IMR-90 (cell line): ENCODE measurements at regions not wholly inside any gene's neighbourhood (a gene's known extent, or its start where the extent isn't known, plus 50 kb on each side); places are given as distances from the start of the nearest gene placed in this dataset.

Source experiments
- ATAC-seq: fragments of 200-7000 bp; cut with Tn5 transposase; 2 replicates; pipeline ENCODE4 v1.9.1; 2020; ENCODE audit warnings: low read depth, mild to moderate bottlenecking, moderate library complexity
- BruUV-seq: library from RNA; stranded (reverse); fragments of 400-500 nt; replicated peaks from 2 replicates; lab custom pipeline; 2021; lab: Mats Ljungman, UMichigan
- CTCF ChIA-PET: fragments of 300-600 bp; formaldehyde crosslinking; extraction: SDS; loops from one replicate; lab custom pipeline; 2021; ENCODE audit warnings: antibody characterized with exemption; lab: Yijun Ruan, JAX
- POLR2A ChIA-PET: fragments of 300-600 bp; sonication (Branson Sonifier 250); formaldehyde crosslinking; loops from one replicate; lab custom pipeline; 2022; ENCODE audit warnings: antibody characterized with exemption; ENCODE audit not compliant: unreplicated experiment; lab: Charles Lee
- DNase-seq: peaks from one replicate; pipeline ENCODE4 v3.0.0; 2013
- H2AFZ ChIP-seq: replicated peaks from 2 replicates; pipeline ENCODE3; 2013; ENCODE audit warnings: low read length, mild to moderate bottlenecking; ENCODE audit not compliant: poor library complexity
- H2AK5ac ChIP-seq: 2 replicates; pipeline ENCODE4 v1.6.1; 2013; ENCODE audit warnings: low read depth, low read length, inconsistent platforms
- H2AK9ac ChIP-seq: replicated peaks from 2 replicates; pipeline ENCODE3; 2013; ENCODE audit warnings: mild to moderate bottlenecking, low read depth, low read length, moderate library complexity; ENCODE audit not compliant: poor library complexity
- H2BK120ac ChIP-seq: 2 replicates; pipeline ENCODE4 v1.6.1; 2013; ENCODE audit warnings: low read depth, low read length, inconsistent platforms
- H2BK15ac ChIP-seq: 3 replicates; pipeline ENCODE4 v1.6.1; 2013; ENCODE audit warnings: low read depth, low read length, inconsistent platforms
- H2BK20ac ChIP-seq: 2 replicates; pipeline ENCODE4 v1.6.1; 2013; ENCODE audit warnings: low read depth, mild to moderate bottlenecking, inconsistent platforms, low read length, moderate library complexity
- H2BK5ac ChIP-seq: 2 replicates; pipeline ENCODE4 v1.6.1; 2013; ENCODE audit warnings: mild to moderate bottlenecking, low read depth, low read length, inconsistent platforms; ENCODE audit not compliant: poor library complexity, severe bottlenecking
- H3K14ac ChIP-seq: replicated peaks from 2 replicates; pipeline ENCODE4 v1.6.1; 2013; ENCODE audit warnings: low read depth, low read length, inconsistent platforms
- H3K18ac ChIP-seq: 2 replicates; pipeline ENCODE4 v1.6.1; 2013; ENCODE audit warnings: low read depth, low read length, control low read depth
- H3K23ac ChIP-seq: 2 replicates; pipeline ENCODE4 v1.6.1; 2013; ENCODE audit warnings: low read depth, low read length, inconsistent platforms
- H3K27ac ChIP-seq: 2 replicates; pipeline ENCODE4 v1.5.1; 2013; ENCODE audit warnings: mild to moderate bottlenecking, control low read depth, low read length; ENCODE audit not compliant: insufficient read depth
- H3K27me3 ChIP-seq: 2 replicates; pipeline ENCODE4 v1.6.1; 2013; ENCODE audit warnings: low read length; ENCODE audit not compliant: control insufficient read depth, insufficient read depth
- H3K36me3 ChIP-seq: 2 replicates; pipeline ENCODE4 v1.6.1; 2013; ENCODE audit warnings: low read length, mixed read lengths; ENCODE audit not compliant: control insufficient read depth, insufficient read depth
- H3K4ac ChIP-seq: 2 replicates; pipeline ENCODE4 v1.6.1; 2013; ENCODE audit warnings: low read depth, low read length, inconsistent platforms
- H3K4me1 ChIP-seq: 2 replicates; pipeline ENCODE4 v1.6.1; 2013; ENCODE audit warnings: low read length, mixed read lengths; ENCODE audit not compliant: control insufficient read depth, insufficient read depth
- H3K4me2 ChIP-seq: 2 replicates; pipeline ENCODE4 v1.6.1; 2013; ENCODE audit warnings: low read depth, mild to moderate bottlenecking, control low read depth, low read length, moderate library complexity
- H3K4me3 ChIP-seq: 2 replicates; pipeline ENCODE4 v1.5.1; 2013; ENCODE audit warnings: low read depth, mild to moderate bottlenecking, control low read depth, low read length, moderate library complexity; ENCODE audit not compliant: insufficient read depth
- H3K56ac ChIP-seq: 2 replicates; pipeline ENCODE4 v1.6.1; 2013; ENCODE audit warnings: low read length, inconsistent platforms; ENCODE audit not compliant: insufficient read depth; ENCODE audit errors: extremely low read depth
- H3K79me1 ChIP-seq, 2 experiments: 2 replicates each; pipeline ENCODE4 v1.6.1; 2013; ENCODE audit warnings: low read length in 2 of 2, inconsistent platforms in 1 of 2, low read depth in 1 of 2
- H3K9ac ChIP-seq: 2 replicates; pipeline ENCODE4 v1.6.1; 2013; ENCODE audit warnings: low read depth, low read length, control low read depth
- H3K9me1 ChIP-seq: 2 replicates; pipeline ENCODE4 v1.6.1; 2013; ENCODE audit warnings: low read length, inconsistent platforms; ENCODE audit not compliant: insufficient read depth
- H3K9me3 ChIP-seq: 2 replicates; pipeline ENCODE4 v1.6.1; 2013; ENCODE audit warnings: low read length; ENCODE audit not compliant: control insufficient read depth, insufficient read depth
- H4K20me1 ChIP-seq: 2 replicates; pipeline ENCODE4 v1.6.1; 2013; ENCODE audit warnings: low read length, inconsistent platforms; ENCODE audit not compliant: insufficient read depth
- H4K5ac ChIP-seq: 2 replicates; pipeline ENCODE4 v1.6.1; 2013; ENCODE audit warnings: mild to moderate bottlenecking, low read depth, low read length, control low read depth
- H4K8ac ChIP-seq, 2 experiments: 2 replicates each; pipeline ENCODE4 v1.6.1; 2013; ENCODE audit warnings: low read depth in 2 of 2, low read length in 2 of 2, control low read depth in 1 of 2, inconsistent platforms in 1 of 2
- H4K91ac ChIP-seq: 2 replicates; pipeline ENCODE4 v1.6.1; 2013; ENCODE audit warnings: low read depth, low read length, inconsistent platforms; ENCODE audit not compliant: insufficient read depth
- BHLHE40 ChIP-seq: fragments of 150-350 bp; IDR thresholded peaks from 2 replicates; pipeline ENCODE4 v1.6.1; 2016; ENCODE audit warnings: mild to moderate bottlenecking, low read depth, low read length
- CEBPB ChIP-seq: IDR thresholded peaks from 2 replicates; pipeline ENCODE4 v1.6.1; 2012; ENCODE audit warnings: low read depth, low read length, improper control_type of control experiment
- CHD1 ChIP-seq: IDR thresholded peaks from 2 replicates; pipeline ENCODE4 v1.6.1; 2012; ENCODE audit warnings: low read depth, low read length, improper control_type of control experiment
- CTCF ChIP-seq: conservative IDR thresholded peaks from 2 replicates; pipeline ENCODE4 v1.5.1; 2012; ENCODE audit warnings: mild to moderate bottlenecking, low read depth, low read length, improper control_type of control experiment
- ELK1 ChIP-seq: fragments of 150-350 bp; IDR thresholded peaks from 2 replicates; pipeline ENCODE4 v1.6.1; 2016; ENCODE audit warnings: low read depth, mild to moderate bottlenecking, low read length, moderate library complexity, borderline replicate concordance
- FOS ChIP-seq: fragments of 150-350 bp; IDR thresholded peaks from 2 replicates; pipeline ENCODE4 v1.6.1; 2016; ENCODE audit warnings: low read depth, low read length
- MAFK ChIP-seq: IDR thresholded peaks from 2 replicates; pipeline ENCODE4 v1.6.1; 2012; ENCODE audit warnings: low read depth, low read length, improper control_type of control experiment
- MAZ ChIP-seq: IDR thresholded peaks from 2 replicates; pipeline ENCODE4 v1.6.1; 2012; ENCODE audit warnings: low read depth, mild to moderate bottlenecking, low read length, improper control_type of control experiment, moderate library complexity, borderline replicate concordance
- MXI1 ChIP-seq: IDR thresholded peaks from 2 replicates; pipeline ENCODE4 v1.6.1; 2012; ENCODE audit warnings: low read depth, mild to moderate bottlenecking, low read length, moderate library complexity, borderline replicate concordance
- NFE2L2 ChIP-seq: fragments of 150-350 bp; IDR thresholded peaks from 2 replicates; pipeline ENCODE4 v1.6.1; 2016; ENCODE audit warnings: low read depth, mild to moderate bottlenecking, low read length
- POLR2A ChIP-seq: IDR thresholded peaks from 2 replicates; pipeline ENCODE4 v1.6.1; 2012; ENCODE audit warnings: mild to moderate bottlenecking, low read depth, low read length
- RAD21 ChIP-seq: IDR thresholded peaks from 2 replicates; pipeline ENCODE4 v1.6.1; 2012; ENCODE audit warnings: low read length, improper control_type of control experiment
- RCOR1 ChIP-seq: IDR thresholded peaks from 2 replicates; pipeline ENCODE4 v1.6.1; 2012; ENCODE audit warnings: mild to moderate bottlenecking, low read length, improper control_type of control experiment; ENCODE audit not compliant: insufficient replicate concordance
- RFX5 ChIP-seq: IDR thresholded peaks from 2 replicates; pipeline ENCODE4 v1.8.0; 2012; ENCODE audit warnings: low read depth, mild to moderate bottlenecking, low read length, moderate library complexity
- SMC3 ChIP-seq: fragments of 150-350 bp; IDR thresholded peaks from 2 replicates; pipeline ENCODE4 v1.6.1; 2016; ENCODE audit warnings: low read depth, mild to moderate bottlenecking, antibody characterized with exemption, low read length, moderate library complexity
- WGBS, 2 experiments: methylation state at CpG; one replicate each; pipeline versions ENCODE4 v1.1.5 to v1.1.7; 2013; ENCODE audit warnings: missing lambda C conversion rate in 2 of 2; ENCODE audit not compliant: insufficient read length in 1 of 2; ENCODE audit errors: extremely low coverage in 2 of 2; 5-methylcytosine and 5-hydroxymethylcytosine counted together
- dilution Hi-C: fragments of 300-500 bp; cut with HindIII; formaldehyde crosslinking; loops from one replicate; pipeline ENCODE4 v1.14.3; 2018; ENCODE audit warnings: low sequenced_read_pairs; ENCODE audit not compliant: unreplicated experiment
- in situ Hi-C: fragments of 300-500 bp; cut with MboI; formaldehyde crosslinking; loops from 3 replicates; pipeline ENCODE4 v1.14.3; 2019; ENCODE audit warnings: low sequenced_read_pairs, inconsistent platforms, mixed read lengths
- intact Hi-C: fragments of 100-400 bp; cut with micrococcal nuclease; formaldehyde crosslinking; loops from 2 replicates; pipeline ENCODE4 v1.10.0; 2022
- TF ChIP-seq, protein P1 (sequence below): fragments of 150-350 bp; IDR thresholded peaks from 2 replicates; pipeline ENCODE4 v1.6.1; 2017; ENCODE audit warnings: mild to moderate bottlenecking, antibody characterized with exemption, low read length, low read depth

GRCh38 chrX:131853440-131853839, 169.7 kb upstream of the STK26 start:
- Histone ChIP-seq H3K23ac (no peak overlapping the region), H4K5ac (no peak overlapping the region), H2AFZ (no peak overlapping the region), H3K4ac (no peak overlapping the region), H2BK5ac (no peak overlapping the region), H4K8ac (no peak overlapping the region), H2BK20ac (no peak overlapping the region), H3K9me3 (peaks cover 2% of the 10 kb centered on the region; the same call in 1 of the 2 replicates), H3K4me3 (no peak overlapping the region), H3K4me1 (no peaks in the 10 kb centered on the region), H3K27ac (no peak overlapping the region), H3K9me1 (no peaks in the 10 kb centered on the region), H4K91ac (no peak overlapping the region), H2BK120ac (no peak overlapping the region), H3K36me3 (no peaks in the 10 kb centered on the region), H2AK9ac (no peak overlapping the region), H2BK15ac (no peak overlapping the region), H2AK5ac (no peak overlapping the region), H3K14ac (no peak overlapping the region), H3K9ac (no peak overlapping the region), H4K20me1 (no peaks in the 10 kb centered on the region), H3K18ac (no peak overlapping the region), H3K56ac (no peak overlapping the region), H3K27me3 (peaks cover 5% of the 10 kb centered on the region; the same call in 1 of the 2 replicates), H3K79me1 (no peaks in the 10 kb centered on the region), H3K4me2 (no peak overlapping the region)
- intact Hi-C loops: no loop called here
- in situ Hi-C loops: no loop called here
- no TSS peak for BruUV-seq
- POLR2A ChIA-PET: no interaction called here
- CTCF ChIA-PET: no interaction called here
- ATAC-seq (no peak), DNase-seq (no peak)
- dilution Hi-C loops: no loop called here
- WGBS, 2 experiments: no CpG with 5 or more reads among the region's 4 CpGs
- TF ChIP-seq POLR2A (no peak), RAD21 (no peak), CTCF (no peak), SMC3 (no peak), RFX5 (no peak), MXI1 (no peak), MAFK (no peak), CHD1 (no peak), BHLHE40 (no peak), CEBPB (no peak), NFE2L2 (no peak), MAZ (no peak), FOS (no peak), RCOR1 (no peak), ELK1 (no peak)
- TF ChIP-seq, protein P1, sequence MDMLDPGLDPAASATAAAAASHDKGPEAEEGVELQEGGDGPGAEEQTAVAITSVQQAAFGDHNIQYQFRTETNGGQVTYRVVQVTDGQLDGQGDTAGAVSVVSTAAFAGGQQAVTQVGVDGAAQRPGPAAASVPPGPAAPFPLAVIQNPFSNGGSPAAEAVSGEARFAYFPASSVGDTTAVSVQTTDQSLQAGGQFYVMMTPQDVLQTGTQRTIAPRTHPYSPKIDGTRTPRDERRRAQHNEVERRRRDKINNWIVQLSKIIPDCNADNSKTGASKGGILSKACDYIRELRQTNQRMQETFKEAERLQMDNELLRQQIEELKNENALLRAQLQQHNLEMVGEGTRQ: no peak
